Neural cell (in vitro differentiated cells): ENCODE measurements at regions not wholly inside any gene's neighbourhood (a gene's known extent, or its start where the extent isn't known, plus 50 kb on each side); places are given as distances from the start of the nearest gene placed in this dataset.

Source experiments
- H2AFZ ChIP-seq: fragments of 200-600, 300-800 bp; sonication (generic), shearing (Covaris generic); 2 replicates; pipeline ENCODE4 v1.6.0; 2014; ENCODE audit warnings: low read depth, mild to moderate bottlenecking, antibody characterized with exemption, low read length, moderate library complexity
- H3F3A ChIP-seq: fragments of 200-600 bp; shearing (Covaris generic); 2 replicates; pipeline ENCODE4 v1.6.1; 2016; ENCODE audit warnings: mild to moderate bottlenecking, moderate library complexity, mixed read lengths, antibody characterized with exemption, low read length; ENCODE audit not compliant: insufficient read depth, poor library complexity, severe bottlenecking
- H3K27ac ChIP-seq: fragments of 200-600, 300-800 bp; sonication (generic), shearing (Covaris generic); 2 replicates; pipeline ENCODE4 v1.5.1; 2014; ENCODE audit warnings: mild to moderate bottlenecking, low read length, moderate library complexity
- H3K27me3 ChIP-seq: fragments of 300-800, 200-600 bp; sonication (generic), shearing (Covaris generic); 2 replicates; pipeline ENCODE4 v1.6.0; 2014; ENCODE audit warnings: mild to moderate bottlenecking, low read depth, low read length, moderate library complexity; ENCODE audit not compliant: insufficient read depth
- H3K36me3 ChIP-seq: fragments of 300-800, 200-600 bp; sonication (generic), shearing (Covaris generic); 2 replicates; pipeline ENCODE4 v1.5.1; 2014; ENCODE audit warnings: mild to moderate bottlenecking, antibody characterized with exemption, low read length, moderate library complexity; ENCODE audit not compliant: insufficient read depth
- H3K4me2 ChIP-seq: fragments of 300-800, 200-600 bp; sonication (generic), shearing (Covaris generic); 2 replicates; pipeline ENCODE4 v1.6.0; 2014; ENCODE audit warnings: mild to moderate bottlenecking, low read length
- H3K4me3 ChIP-seq: fragments of 300-800, 200-600 bp; sonication (generic), shearing (Covaris generic); 2 replicates; pipeline ENCODE4 v1.5.1; 2014; ENCODE audit warnings: mild to moderate bottlenecking, low read length, moderate library complexity
- H3K79me2 ChIP-seq: fragments of 200-600 bp; shearing (Covaris generic); replicated peaks from 2 replicates; pipeline ENCODE4 v1.6.0; 2014; ENCODE audit warnings: mild to moderate bottlenecking, low read length, moderate library complexity; ENCODE audit not compliant: insufficient read depth
- H3K9ac ChIP-seq: fragments of 300-800, 200-600 bp; sonication (generic), shearing (Covaris generic); 2 replicates; pipeline ENCODE4 v1.6.1; 2016; ENCODE audit warnings: mild to moderate bottlenecking, low read length, mixed read lengths
- H3K9me2 ChIP-seq: fragments of 200-600 bp; shearing (Covaris generic); 2 replicates; pipeline ENCODE4 v1.6.1; 2016; ENCODE audit warnings: mild to moderate bottlenecking, low read length, mixed read lengths; ENCODE audit not compliant: insufficient read depth
- H3K9me3 ChIP-seq: fragments of 200-600, 300-800 bp; sonication (generic), shearing (Covaris generic); 2 replicates; pipeline ENCODE4 v1.6.1; 2016; ENCODE audit warnings: mild to moderate bottlenecking, mixed run types, low read length, moderate library complexity, mixed read lengths
- H4K20me1 ChIP-seq: fragments of 200-600 bp; shearing (Covaris generic); 2 replicates; pipeline ENCODE4 v1.6.1; 2016; ENCODE audit warnings: mild to moderate bottlenecking, mixed run types; ENCODE audit not compliant: insufficient read depth
- CTCF ChIP-seq: fragments of 450-650 bp; IDR thresholded peaks from 2 replicates; pipeline ENCODE4 v1.5.1; 2014; ENCODE audit warnings: antibody characterized with exemption, mild to moderate bottlenecking, moderate library complexity; ENCODE audit not compliant: poor library complexity, severe bottlenecking
- EP300 ChIP-seq: fragments of 450-650 bp; conservative IDR thresholded peaks from 2 replicates; pipeline ENCODE4 v1.6.1; 2014; ENCODE audit warnings: antibody characterized with exemption, mild to moderate bottlenecking, moderate library complexity; ENCODE audit not compliant: poor library complexity, severe bottlenecking
- EZH2 ChIP-seq: fragments of 200-600, 300-800 bp; shearing (Covaris generic), sonication (generic); IDR thresholded peaks from 2 replicates; pipeline ENCODE4 v1.6.1; 2014; ENCODE audit warnings: antibody characterized with exemption, low read length, borderline replicate concordance, mild to moderate bottlenecking; ENCODE audit not compliant: insufficient read depth, poor library complexity, severe bottlenecking
- MXI1 ChIP-seq: fragments of 450-650 bp; conservative IDR thresholded peaks from 2 replicates; pipeline ENCODE4 v1.6.1; 2014; ENCODE audit warnings: antibody characterized with exemption, mild to moderate bottlenecking; ENCODE audit not compliant: poor library complexity, severe bottlenecking
- POLR2AphosphoS5 ChIP-seq: IDR thresholded peaks from 2 replicates; pipeline ENCODE4 v1.6.1; 2012
- RAD21 ChIP-seq: fragments of 450-650 bp; conservative IDR thresholded peaks from 2 replicates; pipeline ENCODE4 v1.6.1; 2014; ENCODE audit warnings: antibody characterized with exemption, mild to moderate bottlenecking, moderate library complexity
- REST ChIP-seq: IDR thresholded peaks from 2 replicates; pipeline ENCODE4 v1.6.1; 2012; ENCODE audit warnings: borderline replicate concordance
- SMC3 ChIP-seq: fragments of 450-650 bp; conservative IDR thresholded peaks from 2 replicates; pipeline ENCODE4 v1.6.1; 2014; ENCODE audit warnings: antibody characterized with exemption, mild to moderate bottlenecking, moderate library complexity; ENCODE audit not compliant: poor library complexity
- TAF1 ChIP-seq: IDR thresholded peaks from 2 replicates; pipeline ENCODE4 v1.6.1; 2012; ENCODE audit warnings: low read depth

GRCh38 chr10:125547010-125547650, 135.8 kb downstream of the TEX36 start (continued):
- no peak for TF ChIP-seq SMC3
- no peak for TF ChIP-seq POLR2AphosphoS5
- no peak for TF ChIP-seq EZH2

GRCh38 chr10:125543796-125544195, 139.2 kb downstream of the TEX36 start:
- no peaks in the 10 kb centered on the region for H3F3A ChIP-seq
- H3K36me3 ChIP-seq = no peaks in the 10 kb centered on the region
- no peaks in the 10 kb centered on the region for H3K9me2 ChIP-seq
- H3K4me3 ChIP-seq = no peak overlapping the region
- H3K79me2 ChIP-seq = no peaks in the 10 kb centered on the region
- no peaks in the 10 kb centered on the region for H3K9me3 ChIP-seq
- no peak overlapping the region for H3K9ac ChIP-seq
- TF ChIP-seq RAD21 (no peak), REST (no peak), MXI1 (no peak), SMC3 (no peak), EZH2 (no peak), EP300 (no peak), POLR2AphosphoS5 (no peak), CTCF (no peak), TAF1 (no peak)
- no peaks in the 10 kb centered on the region for H4K20me1 ChIP-seq
- no peak overlapping the region for H3K4me2 ChIP-seq
- no peak overlapping the region for H2AFZ ChIP-seq
- no peaks in the 10 kb centered on the region for H3K27me3 ChIP-seq
- H3K27ac ChIP-seq = no peak overlapping the region

- no peaks in the 10 kb centered on the region for H3F3A ChIP-seq
- no peaks in the 10 kb centered on the region for H4K20me1 ChIP-seq
- no peaks in the 10 kb centered on the region for H3K36me3 ChIP-seq
- peak overlapping the region; percentile 41 for H3K4me3 ChIP-seq
- no peak overlapping the region for H3K4me2 ChIP-seq
- no peak overlapping the region for H2AFZ ChIP-seq
- no peak for TF ChIP-seq CTCF
- TF ChIP-seq POLR2AphosphoS5 = peak; percentile 40
- H3K9me3 ChIP-seq = no peaks in the 10 kb centered on the region
- no peaks in the 10 kb centered on the region for H3K9me2 ChIP-seq
- H3K9ac ChIP-seq = no peak overlapping the region
- no peaks in the 10 kb centered on the region for H3K27me3 ChIP-seq
- H3K79me2 ChIP-seq = no peaks in the 10 kb centered on the region
- H3K27ac ChIP-seq = no peak overlapping the region
Measured at GRCh38 chr10:125538947-125539731, 143.8 kb downstream of the TEX36 start.
